ENCODE measurements at regions not wholly inside any gene's neighbourhood (a gene's known extent, or its start where the extent isn't known, plus 50 kb on each side); places are given as distances from the start of the nearest gene placed in this dataset.
"Not testable (repeated sequence)": the region's sequence is repeated elsewhere in the genome, so short reads cannot be mapped to it uniquely, and the experiment has no call there.

- H3K27me3 ChIP-seq, result peaks cover 0 to 38% (median 0%) of the 10 kb centered on the region in 3 donors
- no peaks in the 10 kb centered on the region for H3K4me1 ChIP-seq
- TF ChIP-seq EP300 (IDR thresholded peaks at IDR 0.05) (no peak), POLR2AphosphoS5 (IDR thresholded peaks at IDR 0.05) (no peak), POLR2A (IDR thresholded peaks at IDR 0.05) (no peak), CTCF (IDR thresholded peaks at IDR 0.05) (no peak)
- intact Hi-C loops (cut with DNase I; ENCODE audit: low total_unique reads), result no loop called here
- H3K9me3 ChIP-seq, result peaks cover 0 to 9% (median 2%) of the 10 kb centered on the region in 4 donors
- WGBS, 5 donors, result 60 to 89% (median 79%) methylated on average over 2 of the region's 2 CpGs
- H3K36me3 ChIP-seq, result no peaks in the 10 kb centered on the region
- no peak overlapping the region for H3K4me3 ChIP-seq
- DNase-seq, result no peak
- H3K27ac ChIP-seq, result no peak overlapping the region
These were observed 79.5 kb upstream of the HMGXB4 start for GRCh38 chr22:35177811-35178210.

- Histone ChIP-seq H3K27ac (no peak overlapping the region), H3K4me1 (no peaks in the 10 kb centered on the region), H3K36me3 (no peaks in the 10 kb centered on the region), H3K4me3 (no peak overlapping the region), H3K9me3 (peaks cover 0 to 9% (median 2%) of the 10 kb centered on the region in 4 donors), H3K27me3 (peaks cover 0 to 32% (median 0%) of the 10 kb centered on the region in 3 donors)
- TF ChIP-seq EP300 (IDR thresholded peaks at IDR 0.05) (no peak), CTCF (IDR thresholded peaks at IDR 0.05) (no peak), POLR2A (IDR thresholded peaks at IDR 0.05) (no peak), POLR2AphosphoS5 (IDR thresholded peaks at IDR 0.05) (no peak)
- DNase-seq, result no peak
- 85 to 96% (median 92%) methylated on average over 10 of the region's 10 CpGs for WGBS, 5 donors
- intact Hi-C loops (cut with DNase I; ENCODE audit: low total_unique reads), result no loop called here
These were observed 78.8 kb upstream of the HMGXB4 start for GRCh38 chr22:35178446-35178845.

GRCh38 chr22:35183917-35184316, 73.4 kb upstream of the HMGXB4 start:
- intact Hi-C loops (cut with DNase I; ENCODE audit: low total_unique reads), result no loop called here

GRCh38 chr22:35186492-35186891, 70.8 kb upstream of the HMGXB4 start:
- Histone ChIP-seq H3K36me3 (no peaks in the 10 kb centered on the region), H3K27ac (no peak overlapping the region), H3K4me1 (no peaks in the 10 kb centered on the region), H3K27me3 (no peaks in the 10 kb centered on the region), H3K9me3 (peaks cover 0 to 31% (median 23%) of the 10 kb centered on the region in 4 donors), H3K4me3 (no peak overlapping the region)
- no peak for DNase-seq
- intact Hi-C loops (cut with DNase I; ENCODE audit: low total_unique reads), result no loop called here
- 61 to 86% (median 81%) methylated on average over 1 of the region's 1 CpG for WGBS, 5 donors
- TF ChIP-seq CTCF (IDR thresholded peaks at IDR 0.05) (no peak), POLR2A (IDR thresholded peaks at IDR 0.05) (no peak), EP300 (IDR thresholded peaks at IDR 0.05) (no peak), POLR2AphosphoS5 (IDR thresholded peaks at IDR 0.05) (no peak)

More at GRCh38 chr22:35183917-35184316, 73.4 kb upstream of the HMGXB4 start:
- Histone ChIP-seq H3K36me3 (no peaks in the 10 kb centered on the region), H3K4me1 (no peaks in the 10 kb centered on the region), H3K9me3 (peaks cover 0 to 13% (median 7%) of the 10 kb centered on the region in 4 donors), H3K4me3 (no peak overlapping the region), H3K27ac (no peak overlapping the region), H3K27me3 (no peaks in the 10 kb centered on the region)
- TF ChIP-seq CTCF (IDR thresholded peaks at IDR 0.05) (no peak), POLR2A (IDR thresholded peaks at IDR 0.05) (no peak), EP300 (IDR thresholded peaks at IDR 0.05) (no peak), POLR2AphosphoS5 (IDR thresholded peaks at IDR 0.05) (no peak)
- WGBS, 5 donors, result 44 to 73% (median 49%) methylated on average over 2 of the region's 2 CpGs
- DNase-seq, result no peak

GRCh38 chr22:35188930-35189329, 68.4 kb upstream of the HMGXB4 start:
- H3K36me3 ChIP-seq; intact Hi-C loops (cut with DNase I; ENCODE audit: low total_unique reads); DNase-seq; H3K27ac ChIP-seq; H3K4me1 ChIP-seq; H3K4me3 ChIP-seq; H3K27me3 ChIP-seq: not testable (repeated sequence)
- 92 to 100% (median 96%) methylated on average over 1 of the region's 1 CpG for WGBS, 5 donors
- peaks cover 0 to 31% (median 23%) of the 10 kb centered on the region in 4 donors for H3K9me3 ChIP-seq

Measured in stomach (tissue), 8 donors.